ENCODE measurements at regions not wholly inside any gene's neighbourhood (a gene's known extent, or its start where the extent isn't known, plus 50 kb on each side); places are given as distances from the start of the nearest gene placed in this dataset.

DNA sequence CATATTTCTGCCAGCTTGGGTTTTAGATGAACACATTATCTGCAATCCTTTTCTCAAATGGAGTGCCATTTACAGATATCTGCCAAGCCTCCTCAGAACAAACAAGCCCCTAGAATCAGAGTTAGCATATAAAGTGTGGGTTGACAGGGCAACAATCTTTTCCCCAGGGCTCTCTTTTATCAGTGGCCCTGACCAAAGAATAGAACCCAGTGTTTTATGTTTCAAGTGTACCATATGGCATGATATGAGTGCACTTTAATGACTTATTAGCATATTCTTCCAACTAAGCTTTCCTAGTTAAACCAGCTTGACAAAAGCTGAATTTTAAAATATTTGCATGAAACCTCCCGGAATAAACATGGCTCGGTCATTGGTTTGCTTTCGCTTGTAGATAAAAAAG, 57.3 kb downstream of the EVX1 start:
- TF ChIP-seq POLR2A (IDR thresholded peaks at IDR 0.05), result no peak
- TF ChIP-seq, protein P1, sequence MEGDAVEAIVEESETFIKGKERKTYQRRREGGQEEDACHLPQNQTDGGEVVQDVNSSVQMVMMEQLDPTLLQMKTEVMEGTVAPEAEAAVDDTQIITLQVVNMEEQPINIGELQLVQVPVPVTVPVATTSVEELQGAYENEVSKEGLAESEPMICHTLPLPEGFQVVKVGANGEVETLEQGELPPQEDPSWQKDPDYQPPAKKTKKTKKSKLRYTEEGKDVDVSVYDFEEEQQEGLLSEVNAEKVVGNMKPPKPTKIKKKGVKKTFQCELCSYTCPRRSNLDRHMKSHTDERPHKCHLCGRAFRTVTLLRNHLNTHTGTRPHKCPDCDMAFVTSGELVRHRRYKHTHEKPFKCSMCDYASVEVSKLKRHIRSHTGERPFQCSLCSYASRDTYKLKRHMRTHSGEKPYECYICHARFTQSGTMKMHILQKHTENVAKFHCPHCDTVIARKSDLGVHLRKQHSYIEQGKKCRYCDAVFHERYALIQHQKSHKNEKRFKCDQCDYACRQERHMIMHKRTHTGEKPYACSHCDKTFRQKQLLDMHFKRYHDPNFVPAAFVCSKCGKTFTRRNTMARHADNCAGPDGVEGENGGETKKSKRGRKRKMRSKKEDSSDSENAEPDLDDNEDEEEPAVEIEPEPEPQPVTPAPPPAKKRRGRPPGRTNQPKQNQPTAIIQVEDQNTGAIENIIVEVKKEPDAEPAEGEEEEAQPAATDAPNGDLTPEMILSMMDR (IDR thresholded peaks at IDR 0.05), result no peak
- intact Hi-C loops (cut with DNase I), result no loop called here

DNA sequence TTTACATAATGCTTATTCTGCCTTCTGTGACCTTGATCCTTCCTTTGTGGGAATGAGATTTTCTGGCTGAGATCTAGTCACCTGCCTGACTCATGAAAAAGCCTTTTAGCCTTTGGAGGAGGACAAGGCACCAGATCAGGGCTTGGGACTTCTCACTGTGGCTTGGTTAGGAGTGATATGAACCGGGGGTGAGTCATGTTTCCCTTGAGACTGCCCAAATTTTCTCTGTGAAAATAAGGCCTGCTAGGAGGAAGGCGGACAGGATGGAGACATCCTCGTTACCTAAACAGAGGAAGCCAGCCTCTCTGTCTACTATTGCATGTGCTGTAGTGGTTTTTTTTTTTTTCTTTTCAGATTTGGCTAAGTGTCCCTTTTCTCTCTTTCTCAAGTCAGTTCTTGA, 57.8 kb downstream of the EVX1 start:
- H3K9me3 ChIP-seq (replicated peaks in 1 of 3), result peaks cover 0 to 4% (median 0%) of the 10 kb centered on the region in 3 donors
- no peak overlapping the region for H3K4me3 ChIP-seq
- intact Hi-C loops (cut with DNase I), result no loop called here
- peak in 5 of 7 donors; percentile 19 to 37 (median 34) for DNase-seq
- no peaks in the 10 kb centered on the region for H3K27me3 ChIP-seq
- H3K27ac ChIP-seq, result no peak overlapping the region
- TF ChIP-seq, protein P1 (IDR thresholded peaks at IDR 0.05), result no peak
- TF ChIP-seq POLR2A (IDR thresholded peaks at IDR 0.05), result no peak
- H3K36me3 ChIP-seq (replicated peaks in 1 of 2), result no peaks in the 10 kb centered on the region
- 60 to 69% (median 63%) methylated on average over 3 of the region's 3 CpGs for WGBS, 4 donors
- H3K4me1 ChIP-seq (replicated peaks in 1 of 2), result no peaks in the 10 kb centered on the region

More for the DNA sequence above, 57.3 kb downstream of the EVX1 start:
- DNase-seq, result no peak
- WGBS, 4 donors, result 93 to 97% (median 95%) methylated on average over 3 of the region's 3 CpGs
- no peak overlapping the region for H3K4me3 ChIP-seq
- H3K27me3 ChIP-seq, result no peaks in the 10 kb centered on the region
- H3K36me3 ChIP-seq (replicated peaks in 1 of 2), result no peaks in the 10 kb centered on the region
- no peak overlapping the region for H3K27ac ChIP-seq
- H3K4me1 ChIP-seq (replicated peaks in 1 of 2), result no peaks in the 10 kb centered on the region
- peaks cover 0 to 4% (median 0%) of the 10 kb centered on the region in 3 donors for H3K9me3 ChIP-seq (replicated peaks in 1 of 3)

DNA sequence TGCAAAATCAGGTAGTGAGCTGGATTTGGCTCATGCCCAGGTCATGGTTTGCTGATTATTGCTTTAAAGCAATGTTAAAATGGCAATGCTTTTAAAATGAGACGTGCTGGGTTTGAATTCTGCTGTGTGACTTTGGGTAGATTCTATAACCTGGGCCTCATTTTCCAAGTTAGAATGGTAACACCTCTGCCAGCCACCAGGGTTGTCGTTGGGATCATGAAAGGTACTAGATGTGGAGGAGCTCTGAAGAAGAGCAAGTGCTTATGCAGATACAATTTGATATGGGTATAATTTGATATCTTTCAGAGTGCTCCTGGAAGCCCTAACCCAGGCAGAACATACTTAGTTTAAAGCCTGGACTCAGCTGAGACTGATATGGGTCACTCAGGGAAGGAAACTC, 60.0 kb downstream of the EVX1 start:
- Histone ChIP-seq H3K27ac (no peak overlapping the region), H3K9me3 (replicated peaks in 1 of 3) (peaks cover 0 to 4% (median 0%) of the 10 kb centered on the region in 3 donors), H3K4me3 (no peak overlapping the region), H3K4me1 (replicated peaks in 1 of 2) (no peaks in the 10 kb centered on the region), H3K27me3 (no peaks in the 10 kb centered on the region), H3K36me3 (replicated peaks in 1 of 2) (no peaks in the 10 kb centered on the region)
- WGBS, 4 donors, result 87 to 94% (median 93%) methylated on average over 2 of the region's 2 CpGs
- TF ChIP-seq, protein P1 (IDR thresholded peaks at IDR 0.05), result no peak
- TF ChIP-seq POLR2A (IDR thresholded peaks at IDR 0.05), result no peak
- DNase-seq, result no peak
- intact Hi-C loops (cut with DNase I), result no loop called here

DNA sequence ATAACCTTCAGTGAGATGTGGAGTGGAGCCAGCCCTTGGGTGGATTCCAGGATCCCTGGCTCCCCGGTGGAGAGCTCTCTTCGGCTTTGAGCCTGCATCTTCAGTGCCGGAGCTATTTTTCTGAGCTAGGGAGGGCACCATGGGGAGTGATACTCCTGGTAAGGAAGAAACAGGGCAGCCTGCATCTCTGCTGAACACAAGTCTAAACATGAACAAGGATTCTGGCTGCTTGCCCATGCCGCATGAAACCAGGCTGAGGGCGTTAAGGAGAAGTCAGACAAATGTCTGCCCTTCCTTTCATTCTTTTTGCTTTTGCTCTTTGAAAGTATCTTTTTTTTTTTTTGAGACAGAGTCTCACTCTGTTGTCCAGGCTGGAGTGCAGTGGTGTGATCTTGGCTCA, 60.4 kb downstream of the EVX1 start:
- WGBS, 4 donors, result 57 to 80% (median 59%) methylated on average over 5 of the region's 5 CpGs
- intact Hi-C loops (cut with DNase I), result no loop called here
- TF ChIP-seq POLR2A (IDR thresholded peaks at IDR 0.05), result no peak
- TF ChIP-seq, protein P1 (IDR thresholded peaks at IDR 0.05), result no peak

More for the DNA sequence above, 60.4 kb downstream of the EVX1 start:
- no peaks in the 10 kb centered on the region for H3K27me3 ChIP-seq
- no peaks in the 10 kb centered on the region for H3K4me1 ChIP-seq (replicated peaks in 1 of 2)
- no peak overlapping the region for H3K27ac ChIP-seq
- peaks cover 0 to 4% (median 0%) of the 10 kb centered on the region in 3 donors for H3K9me3 ChIP-seq (replicated peaks in 1 of 3)
- DNase-seq, result peak in 6 of 7 donors; percentile 21 to 56 (median 38)
- H3K4me3 ChIP-seq, result no peak overlapping the region
- no peaks in the 10 kb centered on the region for H3K36me3 ChIP-seq (replicated peaks in 1 of 2)

Measured in adrenal gland (tissue), 9 donors.